H1 (cell line): ENCODE measurements at regions not wholly inside any gene's neighbourhood (a gene's known extent, or its start where the extent isn't known, plus 50 kb on each side); places are given as distances from the start of the nearest gene placed in this dataset.

Experiments
- CTCF ChIA-PET: fragments of 300-600 bp; sonication (Branson Sonifier 250); formaldehyde crosslinking; loops from one replicate; lab custom pipeline; 2021; ENCODE audit not compliant: partially characterized antibody; lab: Charles Lee
- POLR2A ChIA-PET: fragments of 300-600 bp; sonication (Branson Sonifier 250); formaldehyde crosslinking; loops from one replicate; lab custom pipeline; 2021; ENCODE audit warnings: inconsistent platforms; ENCODE audit not compliant: partially characterized antibody; lab: Charles Lee
- DNase-seq, 2 experiments: peaks; one replicate each; pipeline versions ENCODE4 v3.0.0 to v3.0.0-alpha.2; 2010 to 2022; ENCODE audit warnings: low spot score in 2 of 2, low read depth in 1 of 2, mixed read lengths in 1 of 2
- FAIRE-seq: peaks from 2 replicates; lab custom pipeline; 2011; peaks lifted over from hg19 to GRCh38; lab: Jason Lieb, UNC
- H2AFZ ChIP-seq: 2 replicates; pipeline ENCODE4 v1.8.1; 2012; ENCODE audit warnings: low read length, inconsistent platforms
- H2AK5ac ChIP-seq: 2 replicates; pipeline ENCODE4 v1.6.1; 2013; ENCODE audit warnings: low read depth, low read length
- H2BK120ac ChIP-seq: replicated peaks from 2 replicates; pipeline ENCODE3; 2013; ENCODE audit warnings: low read depth, low read length, inconsistent platforms
- H2BK12ac ChIP-seq: 2 replicates; pipeline ENCODE4 v1.6.1; 2013; ENCODE audit warnings: low read depth, low read length
- H2BK15ac ChIP-seq: 2 replicates; pipeline ENCODE4 v1.6.1; 2013; ENCODE audit warnings: low read length
- H2BK20ac ChIP-seq: 2 replicates; pipeline ENCODE4 v1.6.1; 2013; ENCODE audit warnings: low read length
- H2BK5ac ChIP-seq: 2 replicates; pipeline ENCODE4 v1.6.1; 2013; ENCODE audit warnings: low read depth, low read length
- H3K14ac ChIP-seq: 2 replicates; pipeline ENCODE4 v1.6.1; 2013; ENCODE audit warnings: inconsistent platforms; ENCODE audit not compliant: insufficient read length
- H3K18ac ChIP-seq: 2 replicates; pipeline ENCODE4 v1.6.1; 2013; ENCODE audit warnings: low read length; ENCODE audit errors: extremely low read depth
- H3K23ac ChIP-seq: 2 replicates; pipeline ENCODE4 v1.6.1; 2013; ENCODE audit warnings: inconsistent platforms; ENCODE audit not compliant: insufficient read length
- H3K23me2 ChIP-seq: 2 replicates; pipeline ENCODE4 v1.6.1; 2013; ENCODE audit warnings: low read depth, low read length
- H3K27ac ChIP-seq: 2 replicates; pipeline ENCODE4 v1.6.1; 2011; ENCODE audit warnings: low read depth, low read length, inconsistent platforms
- H3K27me3 ChIP-seq, 4 experiments: replicated peaks in 1 of 4; 1 replicate in 1 of 4; 2 replicates in 3 of 4; pipeline versions ENCODE4 v1.6.1 to v1.8.1; 2011 to 2013; ENCODE audit warnings: low read length in 3 of 4, mild to moderate bottlenecking in 3 of 4, inconsistent platforms in 2 of 4, mixed read lengths in 2 of 4, moderate library complexity in 1 of 4; ENCODE audit not compliant: control insufficient read depth in 3 of 4, insufficient read depth in 3 of 4; ENCODE audit errors: extremely low read depth in 1 of 4
- H3K36me3 ChIP-seq, 4 experiments: 2 replicates each; pipeline versions ENCODE4 v1.6.1 to v1.8.1; 2011 to 2013; ENCODE audit warnings: mild to moderate bottlenecking in 4 of 4, low read length in 3 of 4, moderate library complexity in 2 of 4, control low read depth in 1 of 4, inconsistent platforms in 1 of 4; ENCODE audit not compliant: insufficient read depth in 4 of 4, control insufficient read depth in 2 of 4
- H3K4ac ChIP-seq: replicated peaks from 2 replicates; pipeline ENCODE3; 2013; ENCODE audit warnings: low read length, low read depth, mixed read lengths, inconsistent platforms; ENCODE audit not compliant: insufficient read length
- H3K4me1 ChIP-seq, 4 experiments: replicated peaks in 1 of 4; 1 replicate in 1 of 4; 2 replicates in 3 of 4; pipeline versions ENCODE4 v1.6.1 to v1.8.1; 2011 to 2013; ENCODE audit warnings: low read length in 3 of 4, inconsistent platforms in 2 of 4, mixed read lengths in 1 of 4; ENCODE audit not compliant: insufficient read depth in 4 of 4, control insufficient read depth in 3 of 4
- H3K4me2 ChIP-seq, 2 experiments: 2 replicates each; pipeline versions ENCODE4 v1.6.1 to v1.8.1; 2011 to 2013; ENCODE audit warnings: low read depth in 2 of 2, low read length in 2 of 2, control low read depth in 1 of 2, inconsistent platforms in 1 of 2, mild to moderate bottlenecking in 1 of 2; ENCODE audit not compliant: insufficient read depth in 1 of 2
- H3K4me3 ChIP-seq, 4 experiments: fragments of 200-600, 300-600 bp in 1 of 4; sonication (generic), shearing (Covaris generic), sonication (Bioruptor Twin) in 1 of 4; 2 replicates each; pipeline versions ENCODE4 v1.5.1 to v1.8.1; 2011 to 2016; ENCODE audit warnings: low read length in 4 of 4, low read depth in 3 of 4, control low read depth in 2 of 4, inconsistent platforms in 2 of 4, mild to moderate bottlenecking in 2 of 4, mixed read lengths in 1 of 4, moderate library complexity in 1 of 4; ENCODE audit not compliant: insufficient read depth in 2 of 4; ENCODE audit errors: extremely low read depth in 1 of 4
- H3K56ac ChIP-seq: replicated peaks from 2 replicates; pipeline ENCODE3; 2013; ENCODE audit warnings: low read depth, mild to moderate bottlenecking, mixed read lengths, low read length, inconsistent platforms; ENCODE audit not compliant: insufficient read length
- H3K79me1 ChIP-seq: 2 replicates; pipeline ENCODE4 v1.6.1; 2013; ENCODE audit warnings: low read depth, low read length, control low read depth
- H3K79me2 ChIP-seq, 2 experiments: 2 replicates each; pipeline versions ENCODE4 v1.6.1 to v1.8.1; 2012 to 2013; ENCODE audit warnings: low read length in 2 of 2, mild to moderate bottlenecking in 2 of 2, inconsistent platforms in 1 of 2; ENCODE audit not compliant: insufficient read depth in 2 of 2, control insufficient read depth in 1 of 2
- H3K9ac ChIP-seq, 4 experiments: replicated peaks in 1 of 4; 1 replicate in 1 of 4; 2 replicates in 3 of 4; pipeline versions ENCODE4 v1.6.1 to v1.8.1; 2011 to 2013; ENCODE audit warnings: low read depth in 3 of 4, low read length in 3 of 4, control low read depth in 2 of 4, mild to moderate bottlenecking in 2 of 4, moderate library complexity in 2 of 4, inconsistent platforms in 1 of 4; ENCODE audit errors: extremely low read depth in 1 of 4
- H3K9me3 ChIP-seq, 2 experiments: 2 replicates each; pipeline versions ENCODE4 v1.6.1 to v1.8.1; 2012 to 2013; ENCODE audit warnings: mild to moderate bottlenecking in 2 of 2, moderate library complexity in 2 of 2, control low read depth in 1 of 2, inconsistent platforms in 1 of 2, low read depth in 1 of 2, low read length in 1 of 2, mixed read lengths in 1 of 2; ENCODE audit not compliant: insufficient read depth in 2 of 2
- H4K20me1 ChIP-seq, 2 experiments: replicated peaks in 1 of 2; 2 replicates each; pipeline versions ENCODE3 to v1.8.1; 2011 to 2013; ENCODE audit warnings: inconsistent platforms in 2 of 2, low read length in 2 of 2, mild to moderate bottlenecking in 1 of 2; ENCODE audit not compliant: insufficient read depth in 2 of 2, control insufficient read depth in 1 of 2
- H4K5ac ChIP-seq: 2 replicates; pipeline ENCODE4 v1.6.1; 2013; ENCODE audit warnings: low read length, low read depth, mixed read lengths, inconsistent platforms; ENCODE audit not compliant: insufficient read length
- H4K8ac ChIP-seq: 2 replicates; pipeline ENCODE4 v1.8.0; 2013; ENCODE audit warnings: mild to moderate bottlenecking, moderate library complexity, low read length, inconsistent platforms; ENCODE audit not compliant: insufficient read depth; ENCODE audit errors: extremely low read depth
- H4K91ac ChIP-seq: replicated peaks from 2 replicates; pipeline ENCODE3; 2013; ENCODE audit warnings: low read length, mixed read lengths, inconsistent platforms; ENCODE audit not compliant: insufficient read length
- ASH2L ChIP-seq: fragments of 200-600, 300-600 bp; sonication (generic); IDR thresholded peaks from one replicate; pipeline ENCODE4 v1.7.1; 2017; ENCODE audit warnings: low read length
- GTF2F1 ChIP-seq: IDR thresholded peaks from 2 replicates; pipeline ENCODE4 v1.6.1; 2012; ENCODE audit warnings: low read depth, low read length, improper control_type of control experiment, borderline replicate concordance
- JUND ChIP-seq: IDR thresholded peaks from 2 replicates; pipeline ENCODE4 v1.6.1; 2011; ENCODE audit warnings: mild to moderate bottlenecking, improper control_type of control experiment, low read length
- KDM5A ChIP-seq: fragments of 200-600 bp; IDR thresholded peaks from 2 replicates; pipeline ENCODE4 v1.7.1; 2012; ENCODE audit warnings: mild to moderate bottlenecking, low read length, inconsistent platforms, mixed read lengths
- SRF ChIP-seq: IDR thresholded peaks from 2 replicates; pipeline ENCODE4 v1.6.1; 2011; ENCODE audit warnings: mild to moderate bottlenecking, low read depth, low read length, moderate library complexity
- TEAD4 ChIP-seq: IDR thresholded peaks from 2 replicates; pipeline ENCODE4 v1.6.1; 2012; ENCODE audit warnings: low read depth, low read length, inconsistent platforms, mixed read lengths
- WGBS, 2 experiments: shearing (Covaris generic) in 1 of 2; methylation state at CpG; one replicate each; pipeline versions ENCODE4 v1.1.6 to v1.1.7; 2013 to 2015; ENCODE audit warnings: low lambda C conversion rate in 2 of 2, mixed read lengths in 2 of 2, inconsistent platforms in 1 of 2, low coverage in 1 of 2, missing lambda C conversion rate in 1 of 2; ENCODE audit not compliant: insufficient replicate concordance in 2 of 2, insufficient coverage in 1 of 2, insufficient read length in 1 of 2; ENCODE audit errors: extremely low coverage in 1 of 2, missing lambda C conversion rate in 1 of 2; 5-methylcytosine and 5-hydroxymethylcytosine counted together
- TF ChIP-seq, protein P1 (sequence below): IDR thresholded peaks from 2 replicates; pipeline ENCODE4 v1.6.1; 2011; ENCODE audit warnings: low read length, improper control_type of control experiment

DNA sequence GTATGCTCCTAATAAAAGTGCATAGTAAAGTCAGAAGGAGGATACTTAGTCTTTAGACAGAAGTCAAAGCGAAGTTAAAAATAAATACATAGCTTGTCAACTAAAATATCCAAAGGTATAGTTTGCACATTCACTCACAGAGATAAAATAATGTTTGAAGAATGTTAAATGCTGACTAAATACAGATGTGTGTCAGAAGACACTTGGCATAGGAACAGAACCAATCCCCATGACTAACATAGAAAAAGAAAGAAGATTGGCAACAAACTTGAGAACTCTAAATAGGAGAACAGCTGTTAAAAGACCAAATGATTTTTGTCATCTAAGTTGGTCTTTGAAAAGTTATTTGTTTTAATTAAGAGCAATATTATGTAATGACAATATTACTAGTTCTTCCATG lies 1172.1 kb upstream of the RAG2 start:
- no peak overlapping the region for H3K9ac ChIP-seq
- no peak overlapping the region for H4K5ac ChIP-seq
- H3K4me1 ChIP-seq = no peaks in the 10 kb centered on the region
- H3K79me2 ChIP-seq = no peaks in the 10 kb centered on the region
- no peak overlapping the region for H3K18ac ChIP-seq
- no peak overlapping the region for H3K4ac ChIP-seq
- DNase-seq (no peak), FAIRE-seq (no peak)
- no peak overlapping the region for H3K23ac ChIP-seq
- H2AK5ac ChIP-seq = no peak overlapping the region
- H2BK120ac ChIP-seq = no peak overlapping the region
- H3K27ac ChIP-seq = no peak overlapping the region
- TF ChIP-seq KDM5A = no peak
- TF ChIP-seq, protein P1, sequence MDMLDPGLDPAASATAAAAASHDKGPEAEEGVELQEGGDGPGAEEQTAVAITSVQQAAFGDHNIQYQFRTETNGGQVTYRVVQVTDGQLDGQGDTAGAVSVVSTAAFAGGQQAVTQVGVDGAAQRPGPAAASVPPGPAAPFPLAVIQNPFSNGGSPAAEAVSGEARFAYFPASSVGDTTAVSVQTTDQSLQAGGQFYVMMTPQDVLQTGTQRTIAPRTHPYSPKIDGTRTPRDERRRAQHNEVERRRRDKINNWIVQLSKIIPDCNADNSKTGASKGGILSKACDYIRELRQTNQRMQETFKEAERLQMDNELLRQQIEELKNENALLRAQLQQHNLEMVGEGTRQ = no peak
- no peak for TF ChIP-seq GTF2F1
- no peak for TF ChIP-seq JUND
- TF ChIP-seq ASH2L = no peak
- TF ChIP-seq TEAD4 = no peak
- no peak for TF ChIP-seq SRF
- no peak overlapping the region for H2AFZ ChIP-seq
- no peaks in the 10 kb centered on the region for H3K9me3 ChIP-seq
- no peak overlapping the region for H4K91ac ChIP-seq
- no peak overlapping the region for H3K4me2 ChIP-seq
- no peak overlapping the region for H4K8ac ChIP-seq
- no peaks in the 10 kb centered on the region for H3K27me3 ChIP-seq
- no peak overlapping the region for H3K4me3 ChIP-seq
- no peak overlapping the region for H2BK15ac ChIP-seq
- no peaks in the 10 kb centered on the region for H3K36me3 ChIP-seq
- no peak overlapping the region for H2BK5ac ChIP-seq
- H2BK12ac ChIP-seq = no peak overlapping the region
- no peaks in the 10 kb centered on the region for H3K23me2 ChIP-seq
- POLR2A ChIA-PET = no interaction called here
- H2BK20ac ChIP-seq = no peak overlapping the region
- no peaks in the 10 kb centered on the region for H3K79me1 ChIP-seq
- no peak overlapping the region for H3K56ac ChIP-seq
- 100% methylated on average over 1 of the region's 1 CpG; no CpG with 5 or more reads in 1 of the 2 experiments for WGBS, 2 experiments
- CTCF ChIA-PET = no interaction called here
- H4K20me1 ChIP-seq = no peaks in the 10 kb centered on the region
- no peak overlapping the region for H3K14ac ChIP-seq
